NCI-H748 treated with DMSO at 0.1 percent for 48 hours (cell line): ENCODE measurements at regions not wholly inside any gene's neighbourhood (a gene's known extent, or its start where the extent isn't known, plus 50 kb on each side); places are given as distances from the start of the nearest gene placed in this dataset.

Experiments
- DNase-seq: peaks from one replicate; lab custom pipeline; 2025; lab: John Stamatoyannopoulos, UW

DNA sequence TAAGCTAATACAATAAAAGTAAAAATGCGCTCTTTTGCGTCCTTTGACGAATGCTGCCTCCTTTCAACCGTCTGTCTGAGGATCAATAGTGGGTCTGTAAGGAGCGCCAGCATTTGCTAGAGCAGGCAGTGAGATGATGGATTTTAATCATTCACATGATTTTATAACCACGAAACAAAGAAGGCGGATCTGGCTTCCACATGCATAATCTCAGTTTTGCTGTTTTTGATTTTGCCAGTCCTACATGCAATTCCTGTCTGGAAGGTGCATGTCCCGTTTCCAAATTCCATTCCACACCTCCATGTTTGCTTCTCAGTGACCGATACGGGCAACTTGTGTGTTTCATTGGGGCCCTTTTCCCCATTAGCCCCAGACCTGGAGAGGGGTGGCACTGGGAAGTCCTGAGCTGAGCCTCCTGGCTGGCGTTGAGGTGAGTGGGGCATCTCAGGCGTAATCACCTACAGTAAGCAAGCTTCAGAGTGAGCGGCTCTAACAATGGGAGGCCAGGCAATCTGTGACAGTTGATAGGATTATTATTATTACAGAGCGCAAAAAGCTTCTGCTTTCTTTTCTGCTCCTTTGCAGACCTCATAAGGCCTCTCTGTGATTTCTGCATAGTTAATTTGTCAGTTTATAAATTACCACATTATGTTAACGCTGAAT, 405.4 kb downstream of the ZSWIM6 start:
- no peak for DNase-seq

DNA sequence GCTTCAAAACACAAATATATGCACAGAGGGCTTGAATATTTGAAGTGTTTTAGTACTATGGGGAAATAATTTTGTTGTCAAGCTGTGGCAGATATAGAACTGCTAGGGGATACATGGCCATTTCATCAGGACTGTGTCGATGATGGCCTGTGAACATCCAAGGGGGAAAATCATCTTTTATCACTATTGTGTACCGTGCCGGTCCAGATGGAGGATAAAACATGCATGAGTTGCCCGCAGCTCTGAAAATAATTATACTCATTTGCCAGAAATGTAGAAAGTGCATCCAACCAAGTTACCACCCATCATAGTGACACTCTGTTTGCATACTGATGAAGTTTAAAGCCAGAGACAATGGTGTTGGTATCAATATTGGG, 405.9 kb downstream of the ZSWIM6 start:
- DNase-seq: no peak

DNA sequence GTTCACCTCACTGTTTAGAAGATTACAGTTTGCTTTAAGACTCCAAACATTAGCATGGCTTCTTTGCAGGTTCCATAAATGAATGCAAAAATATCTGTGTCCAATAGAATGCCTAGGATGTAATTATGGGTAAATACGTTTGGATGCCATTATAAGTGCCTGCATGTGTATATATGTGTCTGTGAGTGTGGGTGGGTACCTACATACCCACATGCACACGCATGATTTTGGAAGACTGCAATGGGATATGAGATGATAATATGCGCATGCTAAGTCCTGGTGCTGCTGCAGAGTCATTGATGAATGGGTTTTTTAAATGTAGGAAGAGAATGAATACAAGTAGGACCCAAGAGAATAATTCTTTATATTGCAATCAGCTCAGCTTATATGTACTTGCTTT, 406.4 kb downstream of the ZSWIM6 start:
- no peak for DNase-seq

DNA sequence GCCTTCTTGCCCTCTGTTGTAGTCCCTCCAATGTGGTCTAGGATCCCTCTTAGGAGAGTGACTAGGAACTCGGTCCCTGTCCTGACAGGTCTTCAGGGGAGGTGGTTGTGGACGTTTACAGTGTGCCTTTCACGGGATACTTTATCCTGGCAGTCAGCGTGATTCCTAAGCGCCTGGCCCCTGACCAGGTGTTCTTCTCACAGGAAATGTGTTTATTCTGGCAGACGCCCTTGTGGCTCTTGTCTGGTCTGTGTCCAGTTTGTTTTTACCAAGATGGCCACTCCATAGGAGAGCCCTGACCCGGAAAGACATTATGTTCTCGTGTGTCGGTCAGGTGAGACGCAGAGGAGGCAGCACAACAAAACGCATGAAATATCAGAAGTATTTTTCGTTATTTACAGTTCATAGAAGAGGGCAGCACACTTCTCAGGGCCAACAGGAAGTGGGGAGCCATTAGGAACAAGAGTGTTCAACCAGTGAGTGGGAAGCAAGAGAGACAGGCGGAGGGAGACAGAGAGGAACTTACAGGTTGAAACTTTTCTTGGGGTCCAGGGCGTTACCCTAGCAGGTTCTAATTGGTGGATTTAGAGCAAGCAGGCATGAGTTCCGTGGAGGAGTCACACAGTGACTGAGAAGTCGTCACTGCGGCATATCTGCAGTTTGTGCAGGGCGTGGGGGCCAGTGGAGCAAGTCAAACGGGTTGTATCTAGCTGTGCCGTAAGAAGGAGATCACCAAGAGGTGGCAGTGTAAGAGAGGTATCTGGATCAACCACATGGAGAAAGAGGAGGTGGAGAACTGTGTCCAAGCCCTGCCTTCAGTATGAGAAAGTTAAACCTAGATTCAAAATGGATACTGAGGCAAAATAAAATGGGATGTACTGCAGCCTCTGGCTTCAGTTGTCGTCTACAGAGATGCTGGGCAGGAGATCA, 412.9 kb downstream of the ZSWIM6 start:
- no peak for DNase-seq

DNA sequence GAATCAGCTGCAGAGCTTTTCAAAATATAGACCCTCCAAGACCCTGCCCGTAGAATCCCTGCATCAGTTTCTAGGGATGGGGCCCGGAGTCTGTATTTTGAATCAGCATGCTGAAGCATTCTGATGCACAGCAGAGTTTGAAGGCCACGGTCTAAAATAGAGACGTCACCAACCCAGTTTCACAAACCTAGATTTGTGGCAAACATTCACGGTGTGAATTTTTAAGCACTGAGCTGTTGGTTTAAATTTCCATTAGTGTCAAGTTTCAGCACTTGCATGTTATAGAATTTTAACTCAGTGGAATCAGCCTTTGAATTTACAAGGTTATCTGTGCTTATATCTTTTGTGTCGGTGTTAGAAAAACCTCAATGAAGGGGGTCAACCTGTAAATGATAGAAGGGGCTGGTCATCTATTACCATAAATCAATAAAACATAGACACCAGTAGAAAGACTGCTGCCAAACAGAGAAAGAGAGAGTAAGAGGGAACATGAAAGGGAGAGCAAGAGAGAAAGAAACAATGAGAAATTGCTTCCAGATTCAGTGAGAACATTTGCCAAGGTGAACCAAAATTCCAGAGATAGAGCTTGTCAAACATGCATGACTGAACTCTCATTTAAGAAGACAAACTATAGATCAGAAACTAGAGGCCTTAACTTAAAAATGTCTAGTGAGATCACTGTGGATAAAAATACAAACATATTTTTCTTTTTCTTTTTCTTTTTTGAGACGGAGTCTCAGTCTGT, 414.9 kb downstream of the ZSWIM6 start:
- no peak for DNase-seq

GRCh38 chr5:61748121-61748520, 416.1 kb downstream of the ZSWIM6 start:
- no peak for DNase-seq

GRCh38 chr5:61748651-61749050, 416.6 kb downstream of the ZSWIM6 start:
- no peak for DNase-seq

- DNase-seq: no peak
Measured at GRCh38 chr5:61752588-61752987, 420.5 kb downstream of the ZSWIM6 start.

DNA sequence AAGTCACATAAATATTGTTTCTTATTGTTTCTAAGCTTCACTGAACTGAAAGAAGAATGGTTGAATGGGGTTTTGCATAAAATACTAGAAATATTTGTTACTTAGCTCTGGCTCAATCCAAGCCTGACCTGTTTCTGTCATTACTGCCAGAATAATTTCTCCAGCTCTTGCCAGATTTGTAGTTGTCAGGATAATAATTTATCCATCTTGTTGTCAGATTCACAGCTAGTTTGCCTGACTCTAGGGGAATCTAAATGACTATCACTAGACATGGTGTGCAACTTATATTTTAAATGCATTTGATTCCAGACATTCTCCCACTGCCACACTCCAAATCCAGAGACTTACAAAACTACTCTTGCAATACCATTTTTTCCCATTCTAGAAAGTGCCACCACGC, 422.7 kb downstream of the ZSWIM6 start:
- no peak for DNase-seq

DNA sequence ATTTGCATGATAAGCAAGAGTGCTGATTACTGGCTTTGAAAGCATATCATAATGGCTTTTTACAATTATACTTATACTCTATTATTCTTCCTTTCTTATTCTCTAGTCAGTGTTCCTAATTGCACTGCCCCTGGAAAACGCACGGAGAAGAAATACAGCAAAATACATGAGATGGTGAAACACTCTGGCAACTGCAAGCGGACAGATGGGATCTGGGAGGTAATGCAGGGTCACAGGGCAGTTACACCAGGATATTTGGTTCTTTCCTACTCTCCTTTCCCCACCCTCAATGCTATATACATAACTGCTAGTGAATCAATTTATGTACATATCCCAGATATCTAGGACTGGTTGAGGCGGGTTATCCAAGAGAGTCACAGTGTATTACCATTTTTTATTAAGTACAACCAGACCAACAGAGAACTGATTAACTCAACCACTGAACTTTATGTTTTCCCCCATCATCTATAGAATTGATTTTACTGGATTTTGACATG, 423.7 kb downstream of the ZSWIM6 start:
- DNase-seq: no peak

GRCh38 chr5:61758711-61759110, 426.7 kb downstream of the ZSWIM6 start:
- DNase-seq: no peak

DNA sequence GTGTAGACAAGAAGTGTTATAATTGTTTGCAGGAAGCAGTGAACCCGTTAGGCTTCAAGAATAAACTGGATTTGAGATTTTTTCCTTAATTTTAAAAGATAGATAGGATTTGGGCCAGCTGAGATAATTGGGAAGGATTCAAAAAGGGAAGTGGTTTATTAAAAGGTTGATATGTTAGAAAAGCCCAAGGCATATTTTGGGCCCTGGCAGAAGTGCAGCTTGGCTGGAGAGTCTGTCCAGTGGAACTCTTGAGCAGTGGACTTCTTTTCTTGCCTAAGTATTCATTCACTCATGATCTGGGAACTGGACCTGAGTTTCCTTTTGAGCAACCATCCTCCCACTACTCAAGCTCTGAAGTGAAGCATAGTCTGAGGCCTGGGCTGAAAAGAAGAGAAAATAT, 433.4 kb downstream of the ZSWIM6 start:
- DNase-seq: no peak

DNA sequence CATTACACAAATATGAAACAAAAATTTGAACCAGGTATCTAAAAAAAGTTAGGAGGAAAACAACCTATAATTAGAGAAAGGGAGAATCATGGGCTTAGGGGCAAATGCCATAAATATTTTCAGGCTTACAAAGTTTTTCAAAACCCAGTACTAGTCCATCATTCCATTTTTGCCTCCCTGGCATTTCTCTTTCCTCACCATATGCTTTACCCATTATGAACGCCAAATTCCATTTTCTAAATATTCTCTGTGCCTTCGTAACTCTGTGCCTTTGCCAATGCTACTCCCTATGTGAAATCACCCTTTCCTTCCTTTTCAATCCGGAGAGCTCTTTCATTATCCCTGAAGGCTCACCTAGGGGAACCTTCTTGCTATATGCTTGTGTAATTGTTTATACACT, 434.1 kb downstream of the ZSWIM6 start:
- DNase-seq: no peak

DNA sequence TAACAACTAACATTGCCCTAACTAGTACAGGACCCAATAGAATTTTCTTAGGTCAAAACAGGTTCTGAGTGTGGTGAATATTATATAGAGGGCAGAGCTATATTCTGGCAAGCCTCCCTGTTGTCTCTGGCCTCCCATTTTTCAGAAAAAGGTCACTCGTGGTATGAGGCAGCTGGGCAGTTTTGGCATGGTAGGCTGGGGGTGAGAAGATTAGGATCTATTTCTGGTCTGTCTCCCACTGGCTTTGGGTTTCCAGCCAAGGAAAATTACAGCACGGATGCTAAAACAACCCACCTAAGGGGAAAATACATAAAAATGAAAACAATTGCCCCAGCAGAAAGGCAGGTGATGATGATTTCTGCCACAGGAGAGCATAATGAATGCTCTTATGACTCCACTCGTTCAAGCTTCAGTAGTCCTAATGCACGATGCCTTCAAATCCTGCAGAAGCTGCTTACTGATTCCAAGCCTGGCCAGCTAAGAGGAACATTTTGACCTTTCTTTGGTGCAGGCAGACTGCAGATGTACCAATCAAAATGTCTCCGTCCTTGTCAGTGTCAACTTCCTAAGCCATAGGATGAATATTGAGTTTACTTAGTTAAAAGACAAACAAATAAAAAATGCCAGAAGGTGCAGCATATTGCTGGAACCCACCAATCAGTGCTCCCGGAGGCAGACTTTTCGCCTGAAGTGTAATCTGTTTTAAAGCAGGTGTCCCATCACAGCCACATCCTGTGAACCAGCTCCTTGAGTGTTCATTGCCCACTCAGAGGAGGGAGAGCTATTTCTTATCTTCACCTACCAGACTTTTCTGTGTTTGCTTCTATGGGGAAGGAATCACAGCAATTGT, 435.4 kb downstream of the ZSWIM6 start:
- no peak for DNase-seq

DNA sequence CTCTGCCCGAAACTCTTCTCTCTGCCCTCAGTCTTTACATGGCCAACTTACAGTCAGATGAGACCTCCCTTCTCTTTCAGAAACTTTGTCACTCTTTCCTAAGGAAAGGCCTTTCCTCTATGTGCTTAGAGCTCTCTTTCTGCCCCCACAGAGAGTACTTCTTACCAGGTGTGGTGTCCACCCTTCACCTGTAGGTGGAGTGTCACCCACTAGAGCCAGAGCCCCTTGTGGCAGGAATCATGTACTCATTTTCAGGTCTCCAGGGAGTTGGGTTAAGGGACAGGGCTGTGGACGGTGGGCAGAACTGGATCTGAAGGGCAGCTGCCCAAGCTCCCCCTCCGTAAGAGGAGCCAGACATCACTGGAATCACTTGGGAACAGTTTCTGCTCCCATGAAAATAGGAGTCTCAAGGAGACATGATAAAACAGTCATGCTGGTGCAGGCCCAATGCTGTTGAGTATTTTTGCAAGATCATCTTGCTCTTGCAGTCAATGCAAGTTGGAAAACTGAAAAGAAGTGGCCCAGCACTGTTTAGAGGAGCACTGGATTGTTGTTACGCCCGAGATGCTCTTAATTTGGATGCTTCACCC, 436.7 kb downstream of the ZSWIM6 start:
- DNase-seq: no peak

DNA sequence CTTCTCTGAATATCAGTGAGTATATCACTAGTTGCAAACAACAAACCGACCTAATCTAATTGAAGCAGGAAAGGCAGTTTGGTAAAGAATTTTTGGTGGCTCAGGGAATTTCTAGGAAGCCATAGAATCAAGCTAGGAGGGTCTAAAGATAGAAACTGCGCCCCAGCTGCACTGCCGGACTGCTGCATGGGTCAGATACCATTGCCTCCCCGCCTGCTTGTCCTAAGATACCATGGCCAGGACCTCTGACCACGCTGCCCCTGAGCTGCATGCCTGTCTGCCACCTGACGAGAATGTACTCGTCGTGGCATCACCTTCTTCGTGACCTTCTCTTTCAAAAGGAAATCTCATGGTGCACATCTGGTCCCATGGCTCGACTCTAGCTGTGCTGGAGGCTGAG, 439.0 kb downstream of the ZSWIM6 start:
- no peak for DNase-seq

DNA sequence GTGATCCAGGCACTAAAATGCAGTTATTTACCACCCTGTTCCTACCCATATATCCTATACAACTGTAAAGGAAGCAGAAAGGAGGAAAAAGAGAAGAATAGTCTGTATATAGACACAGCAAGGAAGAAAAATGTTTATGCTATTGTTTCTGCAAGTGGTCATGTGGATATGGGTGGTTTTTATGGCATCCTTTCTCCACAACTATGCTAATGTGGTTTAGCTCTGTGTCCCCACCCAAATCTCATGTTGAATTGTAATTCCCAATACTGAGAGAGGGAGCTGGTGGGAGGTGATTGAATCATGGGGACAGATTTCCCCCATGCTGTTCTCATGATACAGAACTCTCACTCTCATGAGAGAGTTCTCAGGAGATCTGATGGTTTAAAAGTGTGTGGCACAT, 439.8 kb downstream of the ZSWIM6 start:
- no peak for DNase-seq

DNA sequence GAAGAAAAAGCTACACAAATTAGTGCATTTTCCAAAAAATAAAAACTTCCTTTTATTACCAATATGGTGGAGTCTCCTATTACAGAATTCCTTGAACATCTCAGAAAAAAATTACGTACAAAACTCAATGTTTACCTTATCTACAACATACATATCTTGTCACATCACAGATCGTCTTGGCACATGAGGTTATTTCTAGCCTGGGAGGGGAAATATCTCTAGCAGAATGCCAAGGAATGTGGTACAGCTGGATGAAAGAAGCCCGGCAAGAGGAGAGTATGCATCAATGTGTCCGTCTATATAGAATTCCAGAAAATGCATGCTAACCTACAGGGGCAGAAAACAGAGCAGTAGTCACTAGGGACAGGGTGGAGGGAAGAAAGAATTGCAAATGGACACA, 443.8 kb downstream of the ZSWIM6 start:
- no peak for DNase-seq

GRCh38 chr5:61777292-61777691, 445.2 kb downstream of the ZSWIM6 start:
- DNase-seq: no peak

DNA sequence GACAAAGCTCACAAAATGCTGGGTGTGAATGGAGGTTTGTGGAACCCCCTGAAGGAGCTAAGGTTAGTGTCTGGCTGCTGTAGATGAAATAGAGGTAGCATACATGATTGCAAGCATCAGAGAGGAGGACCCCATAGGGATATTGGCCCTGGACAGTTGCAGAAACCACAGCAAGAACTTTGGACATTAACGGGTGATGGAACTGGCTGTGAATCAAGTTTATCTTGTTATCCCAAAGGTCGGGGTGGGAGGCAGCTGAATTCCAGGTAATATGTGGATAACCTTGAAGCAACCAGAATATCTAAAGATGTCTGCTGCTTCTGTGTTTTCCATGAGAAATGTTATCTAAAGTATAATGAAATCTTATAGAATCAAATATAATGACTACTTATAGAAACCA, 447.7 kb downstream of the ZSWIM6 start:
- no peak for DNase-seq

- no peak for DNase-seq
Measured at GRCh38 chr5:61783481-61783880, 451.4 kb downstream of the ZSWIM6 start.
